ENCODE measurements at regions not wholly inside any gene's neighbourhood (a gene's known extent, or its start where the extent isn't known, plus 50 kb on each side); places are given as distances from the start of the nearest gene placed in this dataset.
A peak's percentile ranks its signal among the peaks of the same experiment; 100 is the strongest.

GRCh38 chr5:56316299-56316994 is 83.3 kb upstream of the ANKRD55 start:
- no peak overlapping the region for H3K27ac ChIP-seq (ENCODE audit: low read depth, low read length)
- no peak overlapping the region for H3K4me3 ChIP-seq (ENCODE audit: low read depth, low read length)

GRCh38 chr5:56314529-56314928 is 81.4 kb upstream of the ANKRD55 start:
- H3K4me1 ChIP-seq (ENCODE audit: control insufficient read depth, insufficient read depth, low read length) = peaks cover 5% of the 10 kb centered on the region
- no peak overlapping the region for H3K4me3 ChIP-seq (ENCODE audit: low read depth, low read length)
- no peaks in the 10 kb centered on the region for H3K9me3 ChIP-seq (ENCODE audit: control insufficient read depth, insufficient read depth, low read length)
- no peaks in the 10 kb centered on the region for H3K36me3 ChIP-seq (ENCODE audit: control insufficient read depth, insufficient read depth, low read length)
- 79% methylated on average over 4 of the region's 6 CpGs for WGBS (ENCODE audit: insufficient coverage)
- H3K27me3 ChIP-seq (ENCODE audit: control insufficient read depth, insufficient read depth, low read length) = no peaks in the 10 kb centered on the region
- H3K27ac ChIP-seq (ENCODE audit: low read depth, low read length) = no peak overlapping the region
- no peak for DNase-seq (ENCODE audit: low read depth in 4 of 6, low spot score in 6 of 6)

More at GRCh38 chr5:56316299-56316994, 83.3 kb upstream of the ANKRD55 start:
- Histone ChIP-seq H3K36me3 (ENCODE audit: control insufficient read depth, insufficient read depth, low read length) (no peaks in the 10 kb centered on the region), H3K4me1 (ENCODE audit: control insufficient read depth, insufficient read depth, low read length) (peaks cover 7% of the 10 kb centered on the region), H3K9me3 (ENCODE audit: control insufficient read depth, insufficient read depth, low read length) (no peaks in the 10 kb centered on the region), H3K27me3 (ENCODE audit: control insufficient read depth, insufficient read depth, low read length) (no peaks in the 10 kb centered on the region)
- peak in 1 of 6 donors; percentile 20 for DNase-seq (ENCODE audit: low read depth in 4 of 6, low spot score in 6 of 6)
- WGBS (ENCODE audit: insufficient coverage) = 79% methylated on average over 2 of the region's 4 CpGs

DNA sequence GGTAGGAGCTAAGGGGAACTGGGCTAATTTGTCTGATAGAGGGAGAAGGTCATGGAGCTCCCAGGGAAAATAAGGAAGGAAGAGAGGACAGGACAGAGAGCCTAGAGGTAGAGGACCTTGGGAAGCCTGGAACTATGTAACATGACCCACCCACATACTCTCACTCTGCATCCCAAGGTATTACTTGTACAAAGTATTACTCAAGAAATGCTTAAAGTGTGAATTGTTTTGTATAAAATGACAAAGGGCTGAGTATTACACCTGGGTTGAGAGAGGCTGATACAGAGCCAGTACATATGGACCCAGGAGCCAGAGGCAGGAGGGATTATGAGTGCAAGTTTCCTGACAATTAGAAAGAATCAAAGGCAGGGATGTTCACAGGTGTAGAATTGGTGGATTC is 80.5 kb upstream of the ANKRD55 start:
- no peaks in the 10 kb centered on the region for H3K27me3 ChIP-seq (ENCODE audit: control insufficient read depth, insufficient read depth, low read length)
- H3K36me3 ChIP-seq (ENCODE audit: control insufficient read depth, insufficient read depth, low read length) = no peaks in the 10 kb centered on the region
- H3K4me3 ChIP-seq (ENCODE audit: low read depth, low read length) = no peak overlapping the region
- no peaks in the 10 kb centered on the region for H3K9me3 ChIP-seq (ENCODE audit: control insufficient read depth, insufficient read depth, low read length)
- H3K27ac ChIP-seq (ENCODE audit: low read depth, low read length) = no peak overlapping the region
- no peak for DNase-seq (ENCODE audit: low read depth in 4 of 6, low spot score in 6 of 6)
- no peaks in the 10 kb centered on the region for H3K4me1 ChIP-seq (ENCODE audit: control insufficient read depth, insufficient read depth, low read length)

DNA sequence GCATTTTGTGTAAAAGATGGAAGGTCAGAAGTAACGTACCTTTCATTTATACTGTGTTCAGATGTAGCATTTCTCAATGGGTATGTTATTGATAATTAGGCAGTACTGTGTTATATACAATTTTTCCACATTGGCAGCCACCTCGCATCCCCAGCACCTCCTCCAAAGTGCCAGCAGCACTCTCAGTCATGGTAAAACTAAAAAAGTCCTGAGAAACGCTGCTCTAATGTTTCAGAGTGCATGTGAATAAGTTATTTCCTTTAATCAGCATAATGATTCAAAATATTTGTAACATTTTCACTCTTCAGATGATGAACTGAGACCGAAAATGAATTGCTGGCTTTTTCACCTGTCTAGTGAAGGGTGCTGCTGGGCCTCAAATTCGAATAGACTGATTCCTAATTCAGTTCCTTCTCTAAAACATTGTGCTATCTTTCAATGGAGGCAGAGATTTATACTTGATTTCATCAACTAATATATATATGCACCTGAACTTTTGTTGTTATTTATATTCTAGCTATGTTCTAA is 79.9 kb upstream of the ANKRD55 start:
- no CpG with 5 or more reads among the region's 5 CpGs for WGBS (ENCODE audit: insufficient coverage)
- H3K27ac ChIP-seq (ENCODE audit: low read depth, low read length) = no peak overlapping the region
- H3K27me3 ChIP-seq (ENCODE audit: control insufficient read depth, insufficient read depth, low read length) = no peaks in the 10 kb centered on the region
- H3K36me3 ChIP-seq (ENCODE audit: control insufficient read depth, insufficient read depth, low read length) = no peaks in the 10 kb centered on the region
- no peak overlapping the region for H3K4me3 ChIP-seq (ENCODE audit: low read depth, low read length)
- H3K4me1 ChIP-seq (ENCODE audit: control insufficient read depth, insufficient read depth, low read length) = no peaks in the 10 kb centered on the region
- DNase-seq (ENCODE audit: low read depth in 4 of 6, low spot score in 6 of 6) = no peak
- H3K9me3 ChIP-seq (ENCODE audit: control insufficient read depth, insufficient read depth, low read length) = no peaks in the 10 kb centered on the region

GRCh38 chr5:56311306-56311905 is 78.3 kb upstream of the ANKRD55 start:
- no peak for DNase-seq (ENCODE audit: low read depth in 4 of 6, low spot score in 6 of 6)
- Histone ChIP-seq H3K9me3 (ENCODE audit: control insufficient read depth, insufficient read depth, low read length) (no peaks in the 10 kb centered on the region), H3K4me1 (ENCODE audit: control insufficient read depth, insufficient read depth, low read length) (no peaks in the 10 kb centered on the region), H3K27me3 (ENCODE audit: control insufficient read depth, insufficient read depth, low read length) (no peaks in the 10 kb centered on the region), H3K27ac (ENCODE audit: low read depth, low read length) (no peak overlapping the region), H3K4me3 (ENCODE audit: low read depth, low read length) (no peak overlapping the region), H3K36me3 (ENCODE audit: control insufficient read depth, insufficient read depth, low read length) (no peaks in the 10 kb centered on the region)
- 59% methylated on average over 5 of the region's 5 CpGs for WGBS (ENCODE audit: insufficient coverage)

GRCh38 chr5:56310711-56311204 is 77.6 kb upstream of the ANKRD55 start:
- Histone ChIP-seq H3K27me3 (ENCODE audit: control insufficient read depth, insufficient read depth, low read length) (no peaks in the 10 kb centered on the region), H3K36me3 (ENCODE audit: control insufficient read depth, insufficient read depth, low read length) (no peaks in the 10 kb centered on the region), H3K9me3 (ENCODE audit: control insufficient read depth, insufficient read depth, low read length) (no peaks in the 10 kb centered on the region), H3K27ac (ENCODE audit: low read depth, low read length) (no peak overlapping the region), H3K4me1 (ENCODE audit: control insufficient read depth, insufficient read depth, low read length) (no peaks in the 10 kb centered on the region), H3K4me3 (ENCODE audit: low read depth, low read length) (no peak overlapping the region)
- 71% methylated on average over 1 of the region's 7 CpGs for WGBS (ENCODE audit: insufficient coverage)
- no peak for DNase-seq (ENCODE audit: low read depth in 4 of 6, low spot score in 6 of 6)

GRCh38 chr5:56309262-56309826 is 76.2 kb upstream of the ANKRD55 start:
- H3K9me3 ChIP-seq (ENCODE audit: control insufficient read depth, insufficient read depth, low read length) = no peaks in the 10 kb centered on the region
- no peak overlapping the region for H3K27ac ChIP-seq (ENCODE audit: low read depth, low read length)
- no peaks in the 10 kb centered on the region for H3K4me1 ChIP-seq (ENCODE audit: control insufficient read depth, insufficient read depth, low read length)
- no peaks in the 10 kb centered on the region for H3K36me3 ChIP-seq (ENCODE audit: control insufficient read depth, insufficient read depth, low read length)
- H3K4me3 ChIP-seq (ENCODE audit: low read depth, low read length) = no peak overlapping the region
- DNase-seq (ENCODE audit: low read depth in 4 of 6, low spot score in 6 of 6) = no peak
- H3K27me3 ChIP-seq (ENCODE audit: control insufficient read depth, insufficient read depth, low read length) = no peaks in the 10 kb centered on the region
- 97% methylated on average over 2 of the region's 2 CpGs for WGBS (ENCODE audit: insufficient coverage)

- Histone ChIP-seq H3K27me3 (ENCODE audit: control insufficient read depth, insufficient read depth, low read length) (no peaks in the 10 kb centered on the region), H3K9me3 (ENCODE audit: control insufficient read depth, insufficient read depth, low read length) (no peaks in the 10 kb centered on the region), H3K36me3 (ENCODE audit: control insufficient read depth, insufficient read depth, low read length) (no peaks in the 10 kb centered on the region), H3K4me1 (ENCODE audit: control insufficient read depth, insufficient read depth, low read length) (no peaks in the 10 kb centered on the region), H3K27ac (ENCODE audit: low read depth, low read length) (no peak overlapping the region), H3K4me3 (ENCODE audit: low read depth, low read length) (no peak overlapping the region)
- 88% methylated on average over 1 of the region's 1 CpG for WGBS (ENCODE audit: insufficient coverage)
- DNase-seq (ENCODE audit: low read depth in 4 of 6, low spot score in 6 of 6) = no peak
Measured at GRCh38 chr5:56307714-56308333, 74.7 kb upstream of the ANKRD55 start.

GRCh38 chr5:56306433-56307150 is 73.5 kb upstream of the ANKRD55 start:
- no peak overlapping the region for H3K4me3 ChIP-seq (ENCODE audit: low read depth, low read length)
- 100% methylated on average over 1 of the region's 4 CpGs for WGBS (ENCODE audit: insufficient coverage)
- no peaks in the 10 kb centered on the region for H3K27me3 ChIP-seq (ENCODE audit: control insufficient read depth, insufficient read depth, low read length)
- DNase-seq (ENCODE audit: low read depth in 4 of 6, low spot score in 6 of 6) = no peak
- H3K36me3 ChIP-seq (ENCODE audit: control insufficient read depth, insufficient read depth, low read length) = no peaks in the 10 kb centered on the region
- no peaks in the 10 kb centered on the region for H3K9me3 ChIP-seq (ENCODE audit: control insufficient read depth, insufficient read depth, low read length)
- no peak overlapping the region for H3K27ac ChIP-seq (ENCODE audit: low read depth, low read length)
- H3K4me1 ChIP-seq (ENCODE audit: control insufficient read depth, insufficient read depth, low read length) = no peaks in the 10 kb centered on the region

Data from spinal cord (tissue), 9 donors.